MCF 10A (cell line): ENCODE measurements at regions not wholly inside any gene's neighbourhood (a gene's known extent, or its start where the extent isn't known, plus 50 kb on each side); places are given as distances from the start of the nearest gene placed in this dataset.

ENCODE experiments used
- BruUV-seq: library from RNA; stranded (reverse); fragments of 400-500 nt; replicated peaks from 2 replicates; lab custom pipeline; 2021; lab: Mats Ljungman, UMichigan
- CTCF ChIA-PET: fragments of 300-600 bp; sonication (Branson Sonifier 250); formaldehyde crosslinking; extraction: SDS; loops from one replicate; lab custom pipeline; 2021; ENCODE audit warnings: antibody characterized with exemption, inconsistent platforms; lab: Yijun Ruan, JAX
- POLR2A ChIA-PET: fragments of 300-600, 350-650 bp; sonication (Branson Sonifier 250); formaldehyde crosslinking; extraction: SDS; loops from one replicate; lab custom pipeline; 2020; ENCODE audit warnings: antibody characterized with exemption, inconsistent platforms; lab: Yijun Ruan, JAX
- DNase-seq: peaks from one replicate; pipeline ENCODE4 v3.0.0-alpha.2; 2018; ENCODE audit not compliant: unreplicated experiment
- H3K27ac Mint-ChIP-seq: one replicate; pipeline ENCODE4 v1.8.0; 2022; ENCODE audit warnings: mild to moderate bottlenecking, low read depth, mixed read lengths; ENCODE audit not compliant: unreplicated experiment
- H3K27me3 Mint-ChIP-seq: one replicate; pipeline ENCODE4 v1.8.0; 2022; ENCODE audit warnings: mixed read lengths; ENCODE audit not compliant: insufficient read depth, unreplicated experiment
- H3K36me3 Mint-ChIP-seq: one replicate; pipeline ENCODE4 v1.8.0; 2022; ENCODE audit warnings: mild to moderate bottlenecking, moderate library complexity, mixed read lengths; ENCODE audit not compliant: insufficient read depth, unreplicated experiment
- H3K4me1 Mint-ChIP-seq: one replicate; pipeline ENCODE4 v1.8.0; 2022; ENCODE audit warnings: mixed read lengths; ENCODE audit not compliant: insufficient read depth, unreplicated experiment
- H3K4me3 Mint-ChIP-seq: one replicate; pipeline ENCODE4 v1.8.0; 2022; ENCODE audit warnings: mild to moderate bottlenecking, moderate library complexity, mixed read lengths; ENCODE audit not compliant: unreplicated experiment
- H3K9me3 Mint-ChIP-seq: one replicate; pipeline ENCODE4 v1.8.0; 2022; ENCODE audit warnings: mixed read lengths; ENCODE audit not compliant: unreplicated experiment
- intact Hi-C: fragments of 100-400 bp; cut with micrococcal nuclease; formaldehyde crosslinking; loops from 2 replicates; pipeline ENCODE4 v1.14.1; 2022
- TF ChIP-seq, protein P1 (sequence below): fragments of 200-600 bp; IDR thresholded peaks from one replicate; pipeline ENCODE4 v1.8.0; 2022; ENCODE audit warnings: antibody characterized with exemption, mild to moderate bottlenecking; ENCODE audit not compliant: unreplicated experiment

GRCh38 chr3:73801444-73801843 is 176.7 kb upstream of the PDZRN3 start:
- Mint-ChIP-seq H3K27ac (no peak overlapping the region), H3K4me1 (no peaks in the 10 kb centered on the region), H3K36me3 (no peaks in the 10 kb centered on the region), H3K4me3 (no peak overlapping the region), H3K9me3 (no peaks in the 10 kb centered on the region), H3K27me3 (no peaks in the 10 kb centered on the region)
- DNase-seq = no peak
- CTCF ChIA-PET = interaction anchor here (0.8 to 1.2 kb wide), 2 partner anchors 46 to 299 kb away, joined by 3 read pairs; no protein-coding TSS in a partner anchor
- no TSS peak for BruUV-seq
- POLR2A ChIA-PET = interaction anchor here (1.5 kb wide), 1 partner anchor 8 kb away, joined by 3 read pairs; no protein-coding TSS in a partner anchor
- intact Hi-C loops = no loop called here
- TF ChIP-seq, protein P1, sequence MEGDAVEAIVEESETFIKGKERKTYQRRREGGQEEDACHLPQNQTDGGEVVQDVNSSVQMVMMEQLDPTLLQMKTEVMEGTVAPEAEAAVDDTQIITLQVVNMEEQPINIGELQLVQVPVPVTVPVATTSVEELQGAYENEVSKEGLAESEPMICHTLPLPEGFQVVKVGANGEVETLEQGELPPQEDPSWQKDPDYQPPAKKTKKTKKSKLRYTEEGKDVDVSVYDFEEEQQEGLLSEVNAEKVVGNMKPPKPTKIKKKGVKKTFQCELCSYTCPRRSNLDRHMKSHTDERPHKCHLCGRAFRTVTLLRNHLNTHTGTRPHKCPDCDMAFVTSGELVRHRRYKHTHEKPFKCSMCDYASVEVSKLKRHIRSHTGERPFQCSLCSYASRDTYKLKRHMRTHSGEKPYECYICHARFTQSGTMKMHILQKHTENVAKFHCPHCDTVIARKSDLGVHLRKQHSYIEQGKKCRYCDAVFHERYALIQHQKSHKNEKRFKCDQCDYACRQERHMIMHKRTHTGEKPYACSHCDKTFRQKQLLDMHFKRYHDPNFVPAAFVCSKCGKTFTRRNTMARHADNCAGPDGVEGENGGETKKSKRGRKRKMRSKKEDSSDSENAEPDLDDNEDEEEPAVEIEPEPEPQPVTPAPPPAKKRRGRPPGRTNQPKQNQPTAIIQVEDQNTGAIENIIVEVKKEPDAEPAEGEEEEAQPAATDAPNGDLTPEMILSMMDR = no peak

DNA sequence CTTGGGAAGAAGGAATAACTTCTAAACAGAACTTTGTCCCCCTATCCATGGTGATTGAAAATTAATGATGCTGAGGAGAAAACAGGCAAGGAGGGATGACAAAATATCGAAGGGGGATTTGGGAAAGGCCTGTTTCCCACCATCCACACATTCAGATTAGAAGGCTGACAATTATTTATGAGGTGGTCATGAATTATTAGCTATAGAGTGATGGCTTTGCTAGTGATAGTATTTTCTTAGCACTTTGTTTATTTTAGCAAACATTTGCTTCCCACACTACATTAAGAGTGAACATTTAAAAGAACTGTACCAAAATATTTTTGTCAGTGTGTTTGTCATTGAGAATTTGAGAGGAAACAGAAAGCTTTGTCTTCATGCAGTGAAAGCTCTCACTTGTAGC is 172.6 kb upstream of the PDZRN3 start:
- TF ChIP-seq, protein P1 = no peak
- Mint-ChIP-seq H3K27me3 (no peaks in the 10 kb centered on the region), H3K4me3 (no peak overlapping the region), H3K4me1 (no peaks in the 10 kb centered on the region), H3K27ac (no peak overlapping the region), H3K36me3 (no peaks in the 10 kb centered on the region), H3K9me3 (no peaks in the 10 kb centered on the region)
- ChIA-PET CTCF (interaction anchor here (0.8 kb wide), 1 partner anchor 295 kb away, joined by 3 read pairs; no protein-coding TSS in a partner anchor), POLR2A (interaction anchor here (1.2 kb wide), 1 partner anchor 19 kb away, joined by 3 read pairs; no protein-coding TSS in a partner anchor)
- no peak for DNase-seq
- intact Hi-C loops = no loop called here
- no TSS peak for BruUV-seq

DNA sequence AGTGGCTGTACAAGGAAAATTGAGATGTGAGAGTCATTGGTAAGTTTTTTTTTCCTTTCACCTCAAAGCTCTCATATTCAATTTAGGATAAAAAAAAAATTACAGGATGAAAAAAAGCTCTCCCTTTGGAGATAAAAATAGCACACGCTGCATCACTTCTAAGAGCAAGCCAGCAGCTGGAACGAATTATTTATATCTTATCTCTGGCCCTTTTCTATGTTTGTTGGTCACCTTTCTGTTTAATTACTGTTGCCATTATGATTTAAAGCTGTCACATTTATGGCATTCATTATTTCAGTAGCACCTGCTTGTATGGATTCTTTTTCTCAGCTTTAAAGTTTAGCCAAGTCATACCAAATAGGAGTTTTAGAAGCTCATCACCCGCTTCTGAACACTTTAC is 171.6 kb upstream of the PDZRN3 start:
- Mint-ChIP-seq H3K9me3 (no peaks in the 10 kb centered on the region), H3K4me1 (no peaks in the 10 kb centered on the region), H3K36me3 (no peaks in the 10 kb centered on the region), H3K4me3 (no peak overlapping the region), H3K27ac (no peak overlapping the region), H3K27me3 (no peaks in the 10 kb centered on the region)
- DNase-seq = no peak
- ChIA-PET CTCF (interaction anchor here (0.8 kb wide), 1 partner anchor 52 kb away, joined by 3 read pairs; no protein-coding TSS in a partner anchor), POLR2A (interaction anchor here (1.2 kb wide), 1 partner anchor 18 kb away, joined by 3 read pairs; no protein-coding TSS in a partner anchor)
- BruUV-seq = no TSS peak
- TF ChIP-seq, protein P1 = no peak
- intact Hi-C loops = no loop called here

- TF ChIP-seq, protein P1 = no peak
- CTCF ChIA-PET = interaction anchor here (0.7 to 1.7 kb wide), 2 partner anchors 57 to 126 kb away, joined by 3 to 12 read pairs; no protein-coding TSS in a partner anchor
- Mint-ChIP-seq H3K36me3 (no peaks in the 10 kb centered on the region), H3K9me3 (no peaks in the 10 kb centered on the region), H3K27ac (no peak overlapping the region), H3K4me3 (no peak overlapping the region), H3K4me1 (peaks cover 6% of the 10 kb centered on the region), H3K27me3 (no peaks in the 10 kb centered on the region)
- POLR2A ChIA-PET = no interaction called here
- BruUV-seq = no TSS peak
- DNase-seq = no peak
- intact Hi-C loops = no loop called here
These were observed 166.6 kb upstream of the PDZRN3 start for GRCh38 chr3:73791356-73791755.
